Neuronal stem cell (in vitro differentiated cells): ENCODE measurements at regions not wholly inside any gene's neighbourhood (a gene's known extent, or its start where the extent isn't known, plus 50 kb on each side); places are given as distances from the start of the nearest gene placed in this dataset.

Source experiments
- DNase-seq: peaks from one replicate; pipeline ENCODE4 v3.0.0-alpha.2; 2013; ENCODE audit warnings: low spot score
- H2AFZ ChIP-seq: one replicate; pipeline ENCODE4 v1.6.1; 2013; ENCODE audit warnings: mild to moderate bottlenecking, low read length, inconsistent platforms
- H2AK5ac ChIP-seq: 2 replicates; pipeline ENCODE4 v1.6.1; 2013; ENCODE audit warnings: low read depth, mild to moderate bottlenecking, inconsistent platforms, low read length, moderate library complexity, mixed read lengths
- H2BK120ac ChIP-seq: 2 replicates; pipeline ENCODE4 v1.6.1; 2013; ENCODE audit warnings: low read depth, mild to moderate bottlenecking, inconsistent platforms, low read length, moderate library complexity, mixed read lengths
- H2BK12ac ChIP-seq: one replicate; pipeline ENCODE4 v1.6.1; 2013; ENCODE audit warnings: low read length, inconsistent platforms
- H2BK15ac ChIP-seq: 2 replicates; pipeline ENCODE4 v1.6.1; 2013; ENCODE audit warnings: mild to moderate bottlenecking, low read length, inconsistent platforms, mixed read lengths
- H2BK5ac ChIP-seq: one replicate; pipeline ENCODE4 v1.6.1; 2013; ENCODE audit warnings: inconsistent platforms, mild to moderate bottlenecking, low read length, moderate library complexity
- H3K14ac ChIP-seq: one replicate; pipeline ENCODE4 v1.6.1; 2013; ENCODE audit warnings: low read length, inconsistent platforms
- H3K18ac ChIP-seq: 2 replicates; pipeline ENCODE4 v1.6.1; 2013; ENCODE audit warnings: low read length, inconsistent platforms
- H3K23ac ChIP-seq: 2 replicates; pipeline ENCODE4 v1.6.1; 2013; ENCODE audit warnings: low read depth, mild to moderate bottlenecking, mixed read lengths, low read length, inconsistent platforms; ENCODE audit not compliant: poor library complexity
- H3K27ac ChIP-seq: replicated peaks from 3 replicates; pipeline ENCODE4 v1.5.1; 2013; ENCODE audit warnings: low read length, inconsistent platforms
- H3K27me3 ChIP-seq, 3 experiments: 2 replicates each; pipeline ENCODE4 v1.6.1; 2013; ENCODE audit warnings: low read length in 3 of 3, mild to moderate bottlenecking in 2 of 3, inconsistent platforms in 1 of 3, low read depth in 1 of 3, mixed read lengths in 1 of 3, moderate library complexity in 1 of 3; ENCODE audit not compliant: control insufficient read depth in 3 of 3, insufficient read depth in 3 of 3
- H3K36me3 ChIP-seq, 2 donors: replicated peaks in 1 of 2; 2 replicates each; pipeline ENCODE4 v1.6.1; 2013; ENCODE audit warnings: low read length in 2 of 2; ENCODE audit not compliant: control insufficient read depth in 2 of 2, insufficient read depth in 2 of 2
- H3K4ac ChIP-seq: 2 replicates; pipeline ENCODE4 v1.6.1; 2013; ENCODE audit warnings: inconsistent platforms, mild to moderate bottlenecking, low read length, moderate library complexity
- H3K4me1 ChIP-seq, 2 donors: 1 replicate in 1 of 2; 2 replicates in 1 of 2; pipeline ENCODE4 v1.6.1; 2013; ENCODE audit warnings: low read length in 2 of 2, low read depth in 1 of 2; ENCODE audit not compliant: control insufficient read depth in 2 of 2, insufficient read depth in 1 of 2
- H3K4me2 ChIP-seq: one replicate; pipeline ENCODE4 v1.6.1; 2013; ENCODE audit warnings: mild to moderate bottlenecking, low read length, inconsistent platforms; ENCODE audit not compliant: insufficient read depth, poor library complexity, severe bottlenecking
- H3K4me3 ChIP-seq, 2 donors: 2 replicates each; pipeline ENCODE4 v1.5.1; 2013; ENCODE audit warnings: low read length in 2 of 2, mild to moderate bottlenecking in 2 of 2, inconsistent platforms in 1 of 2, moderate library complexity in 1 of 2
- H3K79me1 ChIP-seq: one replicate; pipeline ENCODE4 v1.6.1; 2013; ENCODE audit warnings: low read depth, mild to moderate bottlenecking, inconsistent platforms, low read length, moderate library complexity
- H3K9ac ChIP-seq: one replicate; pipeline ENCODE4 v1.6.1; 2013; ENCODE audit warnings: mild to moderate bottlenecking, low read depth, low read length, inconsistent platforms; ENCODE audit not compliant: poor library complexity
- H3K9me3 ChIP-seq, 2 donors: replicated peaks in 1 of 2; 2 replicates each; pipeline versions ENCODE3 to v1.6.1; 2013; ENCODE audit warnings: low read length in 2 of 2, mild to moderate bottlenecking in 2 of 2, inconsistent platforms in 1 of 2, low read depth in 1 of 2, mixed read lengths in 1 of 2, moderate library complexity in 1 of 2; ENCODE audit not compliant: control insufficient read depth in 2 of 2, insufficient read depth in 1 of 2
- H4K8ac ChIP-seq: one replicate; pipeline ENCODE4 v1.6.1; 2013; ENCODE audit warnings: low read depth, mild to moderate bottlenecking, inconsistent platforms, low read length, moderate library complexity
- H4K91ac ChIP-seq: one replicate; pipeline ENCODE4 v1.6.1; 2013; ENCODE audit warnings: low read length, low read depth, mild to moderate bottlenecking, inconsistent platforms; ENCODE audit not compliant: poor library complexity
- WGBS, 2 donors: extraction: QIAGEN DNeasy Blood & Tissue Kit; methylation state at CpG; one replicate each; pipeline ENCODE4 v1.1.7; 2013; ENCODE audit warnings: missing lambda C conversion rate in 2 of 2, mixed read lengths in 1 of 2; ENCODE audit not compliant: insufficient read length in 2 of 2, insufficient replicate concordance in 1 of 2; ENCODE audit errors: extremely low coverage in 2 of 2; 5-methylcytosine and 5-hydroxymethylcytosine counted together

DNA sequence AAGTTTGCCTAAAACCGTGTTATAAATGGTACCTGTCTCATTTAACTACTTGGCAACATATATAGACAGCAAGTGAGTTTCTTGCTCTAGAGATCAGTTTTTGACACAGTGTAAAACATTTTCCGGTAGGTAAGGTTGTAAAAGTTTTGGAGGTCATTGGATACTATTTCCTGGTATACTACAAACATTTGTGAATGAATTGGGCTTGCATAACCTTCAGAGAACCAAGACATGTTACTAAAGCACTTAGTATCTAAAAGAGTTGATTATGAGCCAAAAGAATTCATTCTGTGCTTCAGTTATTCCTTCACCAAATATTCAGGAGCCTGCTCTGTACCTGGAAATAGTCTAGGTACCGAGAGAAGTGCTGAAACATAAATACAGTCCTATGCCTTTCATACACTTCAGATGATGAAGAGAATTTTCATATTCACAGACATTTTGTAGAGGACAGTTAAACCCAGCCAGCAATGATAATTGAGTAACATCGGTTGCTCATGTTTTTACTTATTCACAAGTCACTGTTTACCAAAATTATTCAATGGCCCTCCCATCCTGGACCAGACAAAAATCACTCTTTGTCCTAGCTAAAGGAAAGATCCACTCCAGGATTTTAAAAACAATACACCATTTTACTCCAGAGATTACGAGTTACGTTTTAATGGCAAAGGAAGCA lies 319.4 kb upstream of the RBMS1 start:
- Histone ChIP-seq H3K4me1 (no peaks in the 10 kb centered on the region), H3K27ac (no peak overlapping the region), H3K79me1 (no peaks in the 10 kb centered on the region), H3K18ac (no peak overlapping the region), H2BK15ac (no peak overlapping the region), H3K4me2 (no peak overlapping the region), H2AK5ac (no peak overlapping the region), H4K8ac (no peak overlapping the region), H3K23ac (no peak overlapping the region), H3K14ac (no peak overlapping the region), H4K91ac (no peak overlapping the region), H2AFZ (no peak overlapping the region), H2BK5ac (no peak overlapping the region), H3K36me3 (no peaks in the 10 kb centered on the region), H2BK12ac (no peak overlapping the region), H3K4ac (no peak overlapping the region), H3K9me3 (peaks cover 0 to 3% of the 10 kb centered on the region in 2 donors), H3K9ac (no peak overlapping the region), H2BK120ac (no peak overlapping the region), H3K4me3 (no peak overlapping the region), H3K27me3 (no peaks in the 10 kb centered on the region)
- no peak for DNase-seq
- WGBS, 2 donors: no CpG with 5 or more reads among the region's 6 CpGs

DNA sequence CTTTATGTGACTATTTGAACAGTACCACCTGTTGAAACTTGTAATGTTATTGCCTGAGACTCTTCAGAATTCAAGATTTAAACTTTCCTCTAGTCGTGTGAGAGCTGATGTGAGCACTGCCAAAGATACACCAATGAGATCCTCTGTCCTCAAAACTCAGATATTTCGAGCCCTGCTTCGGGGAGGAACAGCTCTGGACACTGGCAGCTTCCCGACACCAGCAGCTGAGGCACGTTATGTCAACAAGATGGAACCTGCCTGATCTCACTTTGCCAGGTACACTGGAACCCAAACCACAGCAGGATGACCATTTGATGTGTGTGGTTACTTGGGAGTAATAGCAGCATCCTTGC lies 319.9 kb upstream of the RBMS1 start:
- H2BK15ac ChIP-seq: no peak overlapping the region
- no peak overlapping the region for H3K4ac ChIP-seq
- no peak overlapping the region for H3K23ac ChIP-seq
- H3K27ac ChIP-seq: no peak overlapping the region
- no peak overlapping the region for H4K91ac ChIP-seq
- no peak overlapping the region for H2BK12ac ChIP-seq
- H3K18ac ChIP-seq: no peak overlapping the region
- H2AK5ac ChIP-seq: no peak overlapping the region
- H3K4me1 ChIP-seq: no peaks in the 10 kb centered on the region
- no peak overlapping the region for H2AFZ ChIP-seq
- no peak overlapping the region for H3K4me3 ChIP-seq
- H3K4me2 ChIP-seq: no peak overlapping the region
- no peak overlapping the region for H2BK120ac ChIP-seq
- no peak overlapping the region for H3K14ac ChIP-seq
- H2BK5ac ChIP-seq: no peak overlapping the region
- no peaks in the 10 kb centered on the region for H3K36me3 ChIP-seq
- H4K8ac ChIP-seq: no peak overlapping the region
- H3K79me1 ChIP-seq: no peaks in the 10 kb centered on the region
- peaks cover 0 to 3% of the 10 kb centered on the region in 2 donors for H3K9me3 ChIP-seq
- DNase-seq: no peak
- no peaks in the 10 kb centered on the region for H3K27me3 ChIP-seq
- WGBS, 2 donors: no CpG with 5 or more reads among the region's 5 CpGs
- no peak overlapping the region for H3K9ac ChIP-seq

DNA sequence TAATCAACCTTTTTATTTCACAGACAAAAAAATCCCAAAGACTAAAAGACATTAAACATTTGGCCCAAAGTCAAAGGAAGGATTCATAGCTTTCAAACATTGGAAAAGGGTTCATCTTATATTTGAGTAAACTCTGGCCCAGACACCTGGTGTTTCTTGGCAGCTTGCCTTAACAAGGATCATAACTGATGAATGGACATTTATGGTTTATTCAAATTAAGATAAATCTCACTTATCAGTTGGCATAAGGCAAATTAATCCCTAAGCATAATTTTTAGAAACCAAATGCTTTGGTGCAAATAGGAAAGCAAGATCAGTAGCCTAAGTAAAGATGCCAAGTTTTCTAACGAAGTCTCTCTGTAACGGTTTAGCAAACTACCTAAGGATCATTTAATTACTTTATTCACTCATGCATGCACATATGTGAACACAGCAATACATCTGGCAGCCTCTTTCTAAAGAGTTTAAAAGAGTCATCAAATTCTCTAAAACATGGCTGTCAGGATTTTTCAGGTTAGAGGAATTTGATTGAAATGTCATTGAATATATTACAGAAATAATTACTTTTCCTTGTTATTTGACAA lies 323.4 kb upstream of the RBMS1 start:
- no peak overlapping the region for H2BK5ac ChIP-seq
- H3K23ac ChIP-seq: no peak overlapping the region
- no peak overlapping the region for H3K18ac ChIP-seq
- no peaks in the 10 kb centered on the region for H3K79me1 ChIP-seq
- no peaks in the 10 kb centered on the region for H3K4me1 ChIP-seq
- H4K8ac ChIP-seq: no peak overlapping the region
- peaks cover 0 to 14% of the 10 kb centered on the region in 2 donors for H3K9me3 ChIP-seq
- H4K91ac ChIP-seq: no peak overlapping the region
- no peaks in the 10 kb centered on the region for H3K27me3 ChIP-seq
- peak overlapping the region; percentile 14 for H3K4me2 ChIP-seq
- H2BK15ac ChIP-seq: no peak overlapping the region
- no peak overlapping the region for H3K14ac ChIP-seq
- H3K4ac ChIP-seq: no peak overlapping the region
- H3K4me3 ChIP-seq: no peak overlapping the region
- H2AK5ac ChIP-seq: no peak overlapping the region
- H3K27ac ChIP-seq: no peak overlapping the region
- no peak for DNase-seq
- no peaks in the 10 kb centered on the region for H3K36me3 ChIP-seq
- H2AFZ ChIP-seq: no peak overlapping the region
- no CpG with 5 or more reads among the region's 2 CpGs for WGBS, 2 donors
- H2BK12ac ChIP-seq: no peak overlapping the region
- H3K9ac ChIP-seq: no peak overlapping the region
- no peak overlapping the region for H2BK120ac ChIP-seq

DNA sequence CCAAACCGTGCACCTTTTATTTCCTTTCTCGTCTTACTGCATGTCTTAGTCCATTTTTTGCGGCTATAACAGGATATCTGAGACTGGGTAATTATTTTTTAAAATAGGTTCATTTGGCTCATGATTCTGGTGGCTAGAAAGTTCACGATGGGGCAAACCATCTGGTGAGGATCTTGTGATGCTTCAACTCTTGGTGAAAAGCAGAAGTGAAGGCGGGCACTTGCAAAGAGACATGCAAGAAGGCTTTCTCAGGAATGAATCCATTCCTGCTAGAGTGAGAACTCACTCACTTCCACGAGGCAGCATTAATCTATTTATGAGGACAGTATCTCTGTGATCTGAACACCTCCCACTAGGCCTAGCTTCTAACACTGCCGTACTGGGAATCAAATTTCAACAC lies 327.1 kb upstream of the RBMS1 start:
- Histone ChIP-seq H2BK5ac (no peak overlapping the region), H3K4me3 (no peak overlapping the region), H3K27ac (no peak overlapping the region), H3K9me3 (peaks cover 0 to 26% of the 10 kb centered on the region in 2 donors), H4K91ac (no peak overlapping the region), H4K8ac (no peak overlapping the region), H3K36me3 (no peaks in the 10 kb centered on the region), H2BK12ac (no peak overlapping the region), H2AK5ac (no peak overlapping the region), H3K23ac (no peak overlapping the region), H3K4me1 (no peaks in the 10 kb centered on the region), H3K9ac (no peak overlapping the region), H2BK120ac (no peak overlapping the region), H3K4me2 (no peak overlapping the region), H3K14ac (no peak overlapping the region), H3K18ac (no peak overlapping the region), H2BK15ac (no peak overlapping the region), H3K27me3 (no peaks in the 10 kb centered on the region), H3K4ac (no peak overlapping the region), H3K79me1 (no peaks in the 10 kb centered on the region), H2AFZ (no peak overlapping the region)
- no CpG with 5 or more reads among the region's 7 CpGs for WGBS, 2 donors
- no peak for DNase-seq
